Right lobe of liver (tissue), 6 donors: ENCODE measurements at regions not wholly inside any gene's neighbourhood (a gene's known extent, or its start where the extent isn't known, plus 50 kb on each side); places are given as distances from the start of the nearest gene placed in this dataset.

ENCODE experiments used
- ATAC-seq, 4 donors: fragments of 200-7000 bp; cut with Tn5 transposase; one replicate each; pipeline ENCODE4 v1.9.1; 2020; ENCODE audit warnings: mild to moderate bottlenecking in 4 of 4, moderate library complexity in 4 of 4
- DNase-seq, 3 donors: peaks; one replicate each; pipeline ENCODE4 v3.0.0-alpha.2; 2020
- H3K27ac ChIP-seq, 3 donors: fragments of 200-600 bp; one replicate each; pipeline ENCODE4 v1.8.0; 2022
- H3K27me3 ChIP-seq, 2 donors: fragments of 200-600 bp; one replicate each; pipeline ENCODE4 v1.8.0; 2022
- H3K36me3 ChIP-seq, 4 donors: fragments of 200-600 bp; sonication (generic) in 1 of 4; one replicate each; pipeline versions ENCODE4 v1.5.1 to v1.8.0; 2017 to 2022; ENCODE audit warnings: control low read depth in 1 of 4
- H3K4me1 ChIP-seq, 4 donors: fragments of 200-600 bp; sonication (generic) in 1 of 4; one replicate each; pipeline versions ENCODE4 v1.5.1 to v1.8.0; 2017 to 2022; ENCODE audit warnings: control low read depth in 1 of 4
- H3K4me3 ChIP-seq, 3 donors: fragments of 200-600 bp; one replicate each; pipeline ENCODE4 v1.8.0; 2022
- H3K9me3 ChIP-seq, 4 donors: fragments of 200-600 bp; sonication (generic) in 1 of 4; one replicate each; pipeline versions ENCODE4 v1.5.1 to v1.8.0; 2017 to 2022; ENCODE audit warnings: control low read depth in 1 of 4
- POLR2A ChIP-seq: fragments of 450-650 bp; IDR thresholded peaks from one replicate; pipeline ENCODE4 v1.6.1; 2017; ENCODE audit warnings: antibody characterized with exemption, mild to moderate bottlenecking
- WGBS: methylation state at CpG from one replicate; pipeline ENCODE4 v1.1.6; 2018; ENCODE audit warnings: low coverage, low lambda C conversion rate; ENCODE audit not compliant: insufficient coverage; ENCODE audit errors: missing lambda C conversion rate; 5-methylcytosine and 5-hydroxymethylcytosine counted together
- intact Hi-C, 2 donors: fragments of 100-400 bp; cut with DNase I; formaldehyde crosslinking; loops; one replicate each; pipeline versions ENCODE4 v1.11.2 to v1.14.1; 2022
- TF ChIP-seq, protein P1 (sequence below), 4 donors: fragments of 200-600 bp in 3 of 4; fragments of 450-650 bp in 1 of 4; IDR thresholded peaks; one replicate each; pipeline versions ENCODE4 v1.5.1 to v1.8.0; 2016 to 2022; ENCODE audit warnings: antibody characterized with exemption in 4 of 4, mild to moderate bottlenecking in 2 of 4
- donor health status: DM: no; HTN: yes; CAD: no.
- donor health status: DM: no; HTN: no; CAD: no.
- donor health status: DM: no; HTN: no; CAD: no.
- donor health status: DM: no; HTN: yes; CAD: no.
- donor health status: DM: no; HTN: yes; CAD: no.

DNA sequence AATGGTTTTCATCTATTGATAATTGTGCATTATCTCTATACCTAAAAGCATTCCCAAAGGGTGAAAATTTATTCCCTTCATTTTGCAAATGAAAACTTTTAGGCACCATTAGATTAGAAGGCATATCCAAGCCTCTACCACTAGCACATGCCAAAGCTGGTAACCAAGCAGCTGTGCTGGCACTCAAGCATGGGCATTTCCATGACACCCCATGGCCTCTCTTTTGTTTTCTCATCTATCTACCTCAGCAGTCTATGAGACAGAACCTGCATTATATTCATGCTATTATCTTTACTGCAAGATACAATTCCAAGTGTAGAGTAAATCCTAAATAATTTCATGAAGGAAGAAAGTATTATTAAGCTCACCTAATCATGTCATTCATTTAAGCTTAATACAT, 334.3 kb upstream of the LRRC7 start:
- Histone ChIP-seq H3K36me3 (no peaks in the 10 kb centered on the region), H3K4me1 (no peaks in the 10 kb centered on the region), H3K9me3 (no peaks in the 10 kb centered on the region), H3K27ac (no peak overlapping the region), H3K4me3 (no peak overlapping the region), H3K27me3 (no peaks in the 10 kb centered on the region)
- intact Hi-C loops, result no loop called here
- TF ChIP-seq, protein P1, sequence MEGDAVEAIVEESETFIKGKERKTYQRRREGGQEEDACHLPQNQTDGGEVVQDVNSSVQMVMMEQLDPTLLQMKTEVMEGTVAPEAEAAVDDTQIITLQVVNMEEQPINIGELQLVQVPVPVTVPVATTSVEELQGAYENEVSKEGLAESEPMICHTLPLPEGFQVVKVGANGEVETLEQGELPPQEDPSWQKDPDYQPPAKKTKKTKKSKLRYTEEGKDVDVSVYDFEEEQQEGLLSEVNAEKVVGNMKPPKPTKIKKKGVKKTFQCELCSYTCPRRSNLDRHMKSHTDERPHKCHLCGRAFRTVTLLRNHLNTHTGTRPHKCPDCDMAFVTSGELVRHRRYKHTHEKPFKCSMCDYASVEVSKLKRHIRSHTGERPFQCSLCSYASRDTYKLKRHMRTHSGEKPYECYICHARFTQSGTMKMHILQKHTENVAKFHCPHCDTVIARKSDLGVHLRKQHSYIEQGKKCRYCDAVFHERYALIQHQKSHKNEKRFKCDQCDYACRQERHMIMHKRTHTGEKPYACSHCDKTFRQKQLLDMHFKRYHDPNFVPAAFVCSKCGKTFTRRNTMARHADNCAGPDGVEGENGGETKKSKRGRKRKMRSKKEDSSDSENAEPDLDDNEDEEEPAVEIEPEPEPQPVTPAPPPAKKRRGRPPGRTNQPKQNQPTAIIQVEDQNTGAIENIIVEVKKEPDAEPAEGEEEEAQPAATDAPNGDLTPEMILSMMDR (IDR thresholded peaks at IDR 0.05), result no peak
- no peak for TF ChIP-seq POLR2A
- ATAC-seq, result no peak
- no peak for DNase-seq

DNA sequence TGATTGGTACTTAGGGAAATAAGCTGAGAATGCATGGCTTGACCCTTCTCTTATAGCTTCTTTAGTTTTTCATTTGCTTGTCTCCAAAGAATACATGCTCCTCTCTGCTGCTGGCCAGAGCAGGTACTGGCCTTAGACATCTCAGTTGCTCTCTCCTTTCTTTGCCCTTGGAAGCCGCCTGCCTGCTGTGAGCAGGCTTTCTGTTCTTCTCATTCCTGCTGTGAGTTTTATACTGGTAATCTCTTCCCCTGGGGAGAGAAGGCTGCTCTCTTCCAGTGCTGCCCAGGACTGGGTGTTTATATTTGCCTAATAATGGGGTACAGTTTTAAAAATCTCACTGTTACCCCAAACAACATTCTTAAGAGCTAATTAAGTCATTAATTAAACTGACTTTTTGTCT, 323.5 kb upstream of the LRRC7 start:
- DNase-seq, result no peak
- TF ChIP-seq POLR2A, result no peak
- TF ChIP-seq, protein P1 (IDR thresholded peaks at IDR 0.05), result no peak
- no peaks in the 10 kb centered on the region for H3K27me3 ChIP-seq
- no peak overlapping the region for H3K4me3 ChIP-seq
- H3K27ac ChIP-seq, result no peak overlapping the region
- no peaks in the 10 kb centered on the region for H3K36me3 ChIP-seq
- WGBS, result 78% methylated on average over 1 of the region's 1 CpG
- H3K9me3 ChIP-seq, result no peaks in the 10 kb centered on the region
- H3K4me1 ChIP-seq, result no peaks in the 10 kb centered on the region
- intact Hi-C loops, result no loop called here
- ATAC-seq, result no peak

DNA sequence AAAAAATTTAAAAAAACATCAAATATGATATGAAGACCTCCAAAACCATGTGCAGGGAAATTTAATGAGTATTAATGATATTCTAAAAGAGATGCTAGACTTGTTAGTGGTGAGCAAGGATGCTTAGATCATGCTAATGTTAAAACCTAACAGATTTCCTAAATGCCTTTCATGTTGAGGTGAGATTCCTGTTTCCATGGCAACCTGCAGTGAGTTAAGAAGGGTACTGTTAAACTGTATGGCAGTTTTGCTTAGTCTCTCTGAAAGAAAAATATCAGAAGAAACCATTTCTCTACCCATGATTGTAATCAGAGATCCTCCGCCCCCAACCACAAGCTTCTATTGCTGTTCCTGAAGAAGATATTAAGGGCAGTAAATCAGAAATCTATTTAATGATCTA, 321.6 kb upstream of the LRRC7 start:
- ATAC-seq, result no peak
- intact Hi-C loops, result no loop called here
- no peak overlapping the region for H3K4me3 ChIP-seq
- TF ChIP-seq, protein P1 (IDR thresholded peaks at IDR 0.05), result no peak
- no peak for TF ChIP-seq POLR2A
- no peaks in the 10 kb centered on the region for H3K4me1 ChIP-seq
- H3K36me3 ChIP-seq, result no peaks in the 10 kb centered on the region
- H3K9me3 ChIP-seq, result no peaks in the 10 kb centered on the region
- no peak for DNase-seq
- H3K27me3 ChIP-seq, result no peaks in the 10 kb centered on the region
- H3K27ac ChIP-seq, result no peak overlapping the region
- WGBS, result 69% methylated on average over 1 of the region's 1 CpG

DNA sequence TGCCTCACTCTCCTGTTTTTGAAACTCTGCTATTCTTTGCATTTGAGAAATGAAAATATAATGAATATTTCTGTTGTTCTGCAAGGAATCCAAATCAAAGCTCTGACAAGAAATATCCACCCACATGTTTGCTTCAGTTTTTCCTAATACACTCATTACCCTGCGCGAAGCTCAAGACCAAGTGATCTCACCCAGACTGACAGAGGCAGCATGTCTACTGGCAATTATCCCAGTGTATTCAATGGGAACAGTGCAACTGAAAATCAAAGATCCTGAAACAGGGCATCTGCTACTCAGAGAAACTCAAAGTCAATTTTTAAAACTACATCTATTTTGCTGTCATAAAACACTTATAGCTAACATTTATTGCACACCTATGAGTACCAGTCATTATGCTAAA, 321.0 kb upstream of the LRRC7 start:
- Histone ChIP-seq H3K27ac (no peak overlapping the region), H3K27me3 (no peaks in the 10 kb centered on the region), H3K4me3 (no peak overlapping the region), H3K36me3 (no peaks in the 10 kb centered on the region), H3K4me1 (no peaks in the 10 kb centered on the region), H3K9me3 (no peaks in the 10 kb centered on the region)
- TF ChIP-seq, protein P1 (IDR thresholded peaks at IDR 0.05), result no peak
- TF ChIP-seq POLR2A, result no peak
- WGBS, result 73% methylated on average over 2 of the region's 2 CpGs
- intact Hi-C loops, result no loop called here
- ATAC-seq, result no peak
- DNase-seq, result no peak

DNA sequence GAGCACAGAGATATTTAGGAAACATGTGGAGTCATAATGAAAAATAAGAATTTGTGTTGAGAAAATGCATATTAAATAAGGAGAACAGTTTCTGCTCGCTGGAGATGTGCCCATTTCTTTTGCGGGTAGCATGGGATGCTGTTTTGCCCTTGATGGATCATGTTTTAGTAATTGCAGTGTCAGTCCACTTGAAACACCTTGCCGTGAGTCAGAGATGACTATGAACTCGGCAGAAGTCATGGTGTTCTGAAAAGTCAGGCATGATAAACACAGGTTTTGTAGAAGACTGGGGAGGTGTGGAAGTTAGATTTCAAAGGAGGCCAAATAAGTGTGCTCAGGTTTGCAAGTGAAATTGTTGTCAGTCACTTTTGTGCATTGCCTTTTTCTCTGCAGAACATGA, 315.0 kb upstream of the LRRC7 start:
- no peaks in the 10 kb centered on the region for H3K36me3 ChIP-seq
- H3K27ac ChIP-seq, result no peak overlapping the region
- ATAC-seq (no peak), DNase-seq (no peak)
- no peak overlapping the region for H3K4me3 ChIP-seq
- intact Hi-C loops, result no loop called here
- H3K9me3 ChIP-seq, result no peaks in the 10 kb centered on the region
- no peaks in the 10 kb centered on the region for H3K4me1 ChIP-seq
- H3K27me3 ChIP-seq, result no peaks in the 10 kb centered on the region
- TF ChIP-seq, protein P1 (IDR thresholded peaks at IDR 0.05), result no peak
- TF ChIP-seq POLR2A, result no peak
- WGBS, result 61% methylated on average over 3 of the region's 4 CpGs
